ENCODE measurements at regions not wholly inside any gene's neighbourhood (a gene's known extent, or its start where the extent isn't known, plus 50 kb on each side); places are given as distances from the start of the nearest gene placed in this dataset.

- H3K79me2 ChIP-seq (ENCODE audit: control insufficient read depth, insufficient read depth, low read length), result no peaks in the 10 kb centered on the region
- H2AFZ ChIP-seq (ENCODE audit: control insufficient read depth, low read depth, low read length), result no peak overlapping the region
- no peak overlapping the region for H3K27ac ChIP-seq (ENCODE audit: control insufficient read depth, insufficient read depth)
- no peaks in the 10 kb centered on the region for H3K4me1 ChIP-seq (ENCODE audit: control insufficient read depth, insufficient read depth, low read length)
- SMC1A ChIA-PET (ENCODE audit: uncharacterized antibody, unreplicated experiment), result interaction anchor here (0.5 kb wide), 1 partner anchor 706 kb away, joined by 3 read pairs; no protein-coding TSS in a partner anchor
- H3K9me3 ChIP-seq (replicated peaks; ENCODE audit: control insufficient read depth, insufficient read depth, low read length), result no peaks in the 10 kb centered on the region
- no TSS peak for BruUV-seq (replicated peaks)
- RAD21 ChIA-PET (ENCODE audit: unreplicated experiment), result no interaction called here
- DNase-seq (ENCODE audit: low read depth, low spot score) (no peak), ATAC-seq (no peak), FAIRE-seq (no peak)
- intact Hi-C loops (cut with micrococcal nuclease; ENCODE audit: unreplicated experiment) (no loop called here), in situ Hi-C loops (cut with MboI) (no loop called here)
- H3K4me2 ChIP-seq (ENCODE audit: control insufficient read depth, insufficient read depth), result no peak overlapping the region
- no peak overlapping the region for H3K9ac ChIP-seq (ENCODE audit: control insufficient read depth, insufficient read depth, low read length)
- 0% methylated on average over 3 of the region's 3 CpGs for WGBS (ENCODE audit: insufficient coverage, insufficient replicate concordance, low lambda C conversion rate, missing lambda C conversion rate)
- H4K20me1 ChIP-seq (ENCODE audit: control insufficient read depth, insufficient read depth), result no peaks in the 10 kb centered on the region
- H3K27me3 ChIP-seq (replicated peaks in 1 of 2; ENCODE audit: control insufficient read depth in 2 of 2, insufficient read depth in 2 of 2, low read length in 1 of 2), result no peaks in the 10 kb centered on the region
- POLR2A ChIA-PET, result no interaction called here
- H3K4me3 ChIP-seq, result no peak overlapping the region
- TF ChIP-seq RBBP5 (conservative IDR thresholded peaks at IDR 0.05) (no peak), CEBPZ (IDR thresholded peaks at IDR 0.05; ENCODE audit: low read depth, low read length) (no peak), BHLHE40 (IDR thresholded peaks at IDR 0.05; ENCODE audit: borderline replicate concordance in 1 of 2, low read depth in 2 of 2, low read length in 1 of 2) (no peak), CBX3 (IDR thresholded peaks at IDR 0.05; ENCODE audit: borderline replicate concordance, low read depth) (no peak), USF1 (IDR thresholded peaks at IDR 0.05; ENCODE audit: borderline replicate concordance, extremely low read length, insufficient read depth, low read depth, low read length) (no peak), TBL1XR1 (IDR thresholded peaks at IDR 0.05; ENCODE audit: low read depth, low read length) (no peak)
- CTCF ChIA-PET, result no interaction called here
- H3K36me3 ChIP-seq (ENCODE audit: control insufficient read depth in 2 of 2, insufficient read depth in 2 of 2, low read length in 1 of 2), result no peaks in the 10 kb centered on the region
These were observed 1893.7 kb downstream of the STIM2 start for GRCh38 chr4:28754376-28754775.

Measured in GM12878 (cell line).